GDM1 (cell line): ENCODE measurements at regions not wholly inside any gene's neighbourhood (a gene's known extent, or its start where the extent isn't known, plus 50 kb on each side); places are given as distances from the start of the nearest gene placed in this dataset.
"Not testable (repeated sequence)": the region's sequence is repeated elsewhere in the genome, so short reads cannot be mapped to it uniquely, and the experiment has no call there.

Source experiments
- DNase-seq: peaks from one replicate; lab custom pipeline; 2025; lab: John Stamatoyannopoulos, UW

GRCh38 chr5:113721171-113721570 lies 207.7 kb downstream of the YTHDC2 start:
- no peak for DNase-seq

GRCh38 chr5:113723021-113723420 lies 209.5 kb downstream of the YTHDC2 start:
- no peak for DNase-seq

GRCh38 chr5:113735751-113736150 lies 222.3 kb downstream of the YTHDC2 start:
- no peak for DNase-seq

- DNase-seq, result no peak
Observed at GRCh38 chr5:113742176-113742575, 228.7 kb downstream of the YTHDC2 start.

GRCh38 chr5:113742639-113743038 lies 229.1 kb downstream of the YTHDC2 start:
- DNase-seq, result no peak

GRCh38 chr5:113748403-113748802 lies 234.9 kb downstream of the YTHDC2 start:
- no peak for DNase-seq

- no peak for DNase-seq
Observed at GRCh38 chr5:113749334-113749733, 235.8 kb downstream of the YTHDC2 start.

GRCh38 chr5:113753182-113753581 lies 239.7 kb downstream of the YTHDC2 start:
- DNase-seq, result not testable (repeated sequence)

GRCh38 chr5:113755516-113755915 lies 242.0 kb downstream of the YTHDC2 start:
- no peak for DNase-seq

GRCh38 chr5:113757508-113757907 lies 244.0 kb downstream of the YTHDC2 start:
- DNase-seq, result no peak

- DNase-seq, result no peak
Observed at GRCh38 chr5:113759505-113759904, 246.0 kb downstream of the YTHDC2 start.

GRCh38 chr5:113760486-113760885 lies 247.0 kb downstream of the YTHDC2 start:
- no peak for DNase-seq

- DNase-seq, result no peak
Observed at GRCh38 chr5:113761594-113761993, 248.1 kb downstream of the YTHDC2 start.

- no peak for DNase-seq
Observed at GRCh38 chr5:113764382-113764781, 250.9 kb downstream of the YTHDC2 start.

GRCh38 chr5:113766827-113767226 lies 253.3 kb downstream of the YTHDC2 start:
- not testable (repeated sequence) for DNase-seq

- DNase-seq, result no peak
Observed at GRCh38 chr5:113770648-113771047, 257.2 kb downstream of the YTHDC2 start.

- DNase-seq, result no peak
Observed at GRCh38 chr5:113771483-113771882, 258.0 kb downstream of the YTHDC2 start.

- no peak for DNase-seq
Observed at GRCh38 chr5:113776168-113776567, 262.7 kb downstream of the YTHDC2 start.

- no peak for DNase-seq
Observed at GRCh38 chr5:113776832-113777525, 263.5 kb downstream of the YTHDC2 start.

- no peak for DNase-seq
Observed at GRCh38 chr5:113778147-113778546, 264.7 kb downstream of the YTHDC2 start.

GRCh38 chr5:113788141-113788655 lies 274.7 kb downstream of the YTHDC2 start:
- no peak for DNase-seq

- DNase-seq, result no peak
Observed at GRCh38 chr5:113789769-113790168, 276.3 kb downstream of the YTHDC2 start.

- DNase-seq, result no peak
Observed at GRCh38 chr5:113792806-113793205, 279.3 kb downstream of the YTHDC2 start.

- DNase-seq, result no peak
Observed at GRCh38 chr5:113794981-113795380, 281.5 kb downstream of the YTHDC2 start.
